HepG2 (cell line): ENCODE measurements at regions not wholly inside any gene's neighbourhood (a gene's known extent, or its start where the extent isn't known, plus 50 kb on each side); places are given as distances from the start of the nearest gene placed in this dataset.

Source experiments
- ATAC-seq: fragments of 200-7000 bp; cut with Tn5 transposase; 3 replicates; pipeline ENCODE4 v1.9.1; 2020; ENCODE audit warnings: mild to moderate bottlenecking, moderate library complexity
- BruUV-seq: library from RNA; stranded (reverse); fragments of 400-500 nt; replicated peaks from 2 replicates; lab custom pipeline; 2021; lab: Mats Ljungman, UMichigan
- CTCF ChIA-PET: fragments of 300-600 bp; formaldehyde crosslinking; extraction: SDS; loops from one replicate; lab custom pipeline; 2021; ENCODE audit warnings: low total read pairs, inconsistent platforms, low intra/inter-chr PET ratio; lab: Yijun Ruan, JAX
- POLR2A ChIA-PET: fragments of 350-600 bp; sonication (Branson Sonifier 250); formaldehyde crosslinking; loops from one replicate; lab custom pipeline; 2020; ENCODE audit warnings: antibody characterized with exemption, inconsistent platforms; lab: Yijun Ruan, JAX
- DNase-seq: peaks from one replicate; pipeline ENCODE4 v3.0.0-alpha.2; 2015; ENCODE audit warnings: low spot score
- FAIRE-seq: peaks from 3 replicates; lab custom pipeline; 2011; peaks lifted over from hg19 to GRCh38; lab: Jason Lieb, UNC
- H2AFZ ChIP-seq: one replicate; pipeline ENCODE4 v1.6.1; 2011; ENCODE audit warnings: low read length, inconsistent platforms
- H3K27ac ChIP-seq: fragments of 300-600 bp; 3 replicates; pipeline ENCODE4 v1.8.0; 2011; ENCODE audit warnings: mixed run types, mild to moderate bottlenecking, mixed read lengths, low read length, inconsistent platforms; ENCODE audit not compliant: insufficient read depth; ENCODE audit errors: extremely low read length
- H3K27me3 ChIP-seq, 2 experiments: fragments of 200-600 bp in 1 of 2; 2 replicates in 1 of 2; 3 replicates in 1 of 2; pipeline versions ENCODE4 v1.6.0 to v1.8.0; 2011; ENCODE audit warnings: low read length in 2 of 2, mild to moderate bottlenecking in 2 of 2, moderate library complexity in 2 of 2, inconsistent platforms in 1 of 2; ENCODE audit not compliant: insufficient read depth in 2 of 2, control insufficient read depth in 1 of 2
- H3K36me3 ChIP-seq, 2 experiments: fragments of 200-600 bp in 1 of 2; replicated peaks in 1 of 2; 2 replicates in 1 of 2; 3 replicates in 1 of 2; pipeline versions ENCODE4 v1.5.1 to v1.8.0; 2011; ENCODE audit warnings: low read length in 2 of 2, inconsistent platforms in 1 of 2; ENCODE audit not compliant: insufficient read depth in 2 of 2, control insufficient read depth in 1 of 2
- H3K4me1 ChIP-seq: 2 replicates; pipeline ENCODE4 v1.5.1; 2012; ENCODE audit warnings: low read length, inconsistent platforms; ENCODE audit not compliant: insufficient read depth
- H3K4me2 ChIP-seq: 2 replicates; pipeline ENCODE4 v1.6.0; 2011; ENCODE audit warnings: low read depth, low read length, inconsistent platforms
- H3K4me3 ChIP-seq, 3 experiments: fragments of 200-600 bp in 1 of 3; sonication (generic), shearing (Covaris generic) in 1 of 3; replicated peaks in 1 of 3; 2 replicates each; pipeline ENCODE4 v1.5.1; 2011 to 2016; ENCODE audit warnings: low read length in 3 of 3, inconsistent platforms in 2 of 3, low read depth in 2 of 3, mild to moderate bottlenecking in 2 of 3, control low read depth in 1 of 3, mixed read lengths in 1 of 3; ENCODE audit not compliant: insufficient read depth in 1 of 3
- H3K79me2 ChIP-seq: one replicate; pipeline ENCODE4 v1.6.1; 2011; ENCODE audit warnings: low read length, inconsistent platforms; ENCODE audit not compliant: insufficient read depth
- H3K9ac ChIP-seq: 2 replicates; pipeline ENCODE4 v1.6.0; 2011; ENCODE audit warnings: mild to moderate bottlenecking, low read depth, low read length, inconsistent platforms; ENCODE audit not compliant: insufficient read depth
- H3K9me3 ChIP-seq: 2 replicates; pipeline ENCODE4 v1.5.1; 2012; ENCODE audit warnings: mild to moderate bottlenecking, low read length
- H4K20me1 ChIP-seq: 2 replicates; pipeline ENCODE4 v1.6.0; 2011; ENCODE audit warnings: inconsistent platforms, mild to moderate bottlenecking, low read length, moderate library complexity; ENCODE audit not compliant: insufficient read depth
- ARHGAP35 ChIP-seq: sonication (generic); formaldehyde crosslinking; IDR thresholded peaks from 2 replicates; pipeline ENCODE4 v1.9.0; 2022; ENCODE audit warnings: mild to moderate bottlenecking, inconsistent platforms, moderate library complexity, missing genetic modification reagents, borderline replicate concordance
- BHLHE40 ChIP-seq: IDR thresholded peaks from 2 replicates; pipeline ENCODE4 v1.6.1; 2011; ENCODE audit warnings: low read length, improper control_type of control experiment
- CENPX ChIP-seq: sonication (generic); formaldehyde crosslinking; IDR thresholded peaks from 2 replicates; pipeline ENCODE4 v1.9.0; 2021; ENCODE audit warnings: mild to moderate bottlenecking, missing genetic modification reagents, moderate library complexity
- KDM6A ChIP-seq: IDR thresholded peaks from 2 replicates; pipeline ENCODE4 v1.6.1; 2016; ENCODE audit warnings: low read depth
- MED8 ChIP-seq: sonication (generic); formaldehyde crosslinking; IDR thresholded peaks from 2 replicates; pipeline ENCODE4 v1.8.1; 2023; ENCODE audit warnings: mild to moderate bottlenecking, missing genetic modification reagents; ENCODE audit not compliant: insufficient replicate concordance
- POGZ ChIP-seq: sonication (generic); formaldehyde crosslinking; IDR thresholded peaks from 2 replicates; pipeline ENCODE4 v1.4.0; 2020; ENCODE audit warnings: mild to moderate bottlenecking, missing genetic modification reagents
- RBM22 ChIP-seq: fragments of 200-400 bp; formaldehyde crosslinking; optimal IDR thresholded peaks from 2 replicates; pipeline ENCODE3; 2017; ENCODE audit warnings: mild to moderate bottlenecking, low read length, moderate library complexity
- ZFP82 ChIP-seq: sonication (generic); formaldehyde crosslinking; IDR thresholded peaks from 2 replicates; pipeline ENCODE4 v1.5.1; 2020; ENCODE audit warnings: mild to moderate bottlenecking, missing genetic modification reagents, borderline replicate concordance
- ZNF20 ChIP-seq: sonication (generic); formaldehyde crosslinking; IDR thresholded peaks from 2 replicates; pipeline ENCODE4 v1.4.0; 2020; ENCODE audit warnings: mild to moderate bottlenecking, moderate library complexity, missing genetic modification reagents
- ZNF850 ChIP-seq: sonication (generic); formaldehyde crosslinking; conservative IDR thresholded peaks from 2 replicates; pipeline ENCODE4 v1.9.0; 2021; ENCODE audit warnings: mild to moderate bottlenecking, missing genetic modification reagents
- ZSCAN20 ChIP-seq: sonication (generic); formaldehyde crosslinking; IDR thresholded peaks from 2 replicates; pipeline ENCODE4 v1.4.0; 2020; ENCODE audit warnings: missing genetic modification reagents, mild to moderate bottlenecking, borderline replicate concordance
- WGBS: methylation state at CpG from one replicate; pipeline ENCODE4 v1.1.6; 2017; ENCODE audit warnings: low lambda C conversion rate; 5-methylcytosine and 5-hydroxymethylcytosine counted together
- in situ Hi-C: cut with HindIII; loops from 2 replicates; pipeline ENCODE4 v1.10.0; 2017; ENCODE audit warnings: low pct_unique_long_range_greater_than_20kb; ENCODE audit not compliant: extremely low pct_ligation_motif_present
- intact Hi-C: fragments of 100-400 bp; cut with micrococcal nuclease; formaldehyde crosslinking; loops from one replicate; pipeline ENCODE4 v1.10.0; 2022; ENCODE audit not compliant: unreplicated experiment
- TF ChIP-seq, protein P1 (sequence below): sonication (generic); formaldehyde crosslinking; IDR thresholded peaks from 2 replicates; pipeline ENCODE4 v1.4.0; 2020; ENCODE audit warnings: mild to moderate bottlenecking, missing genetic modification reagents
- TF ChIP-seq, protein P2 (sequence below): sonication (generic); formaldehyde crosslinking; IDR thresholded peaks from 2 replicates; pipeline ENCODE4 v1.4.0; 2020; ENCODE audit warnings: missing genetic modification reagents
- TF ChIP-seq, protein P3 (sequence below): fragments of 450-650 bp; IDR thresholded peaks from 2 replicates; pipeline ENCODE4 v1.6.1; 2016
- TF ChIP-seq, protein P4 (sequence below): sonication (generic); formaldehyde crosslinking; conservative IDR thresholded peaks from 2 replicates; pipeline ENCODE4 v1.4.0; 2020; ENCODE audit warnings: missing genetic modification reagents
- TF ChIP-seq, protein P5 (sequence below): IDR thresholded peaks from 2 replicates; pipeline ENCODE4 v1.6.1; 2016; ENCODE audit warnings: low read depth, control low read depth

DNA sequence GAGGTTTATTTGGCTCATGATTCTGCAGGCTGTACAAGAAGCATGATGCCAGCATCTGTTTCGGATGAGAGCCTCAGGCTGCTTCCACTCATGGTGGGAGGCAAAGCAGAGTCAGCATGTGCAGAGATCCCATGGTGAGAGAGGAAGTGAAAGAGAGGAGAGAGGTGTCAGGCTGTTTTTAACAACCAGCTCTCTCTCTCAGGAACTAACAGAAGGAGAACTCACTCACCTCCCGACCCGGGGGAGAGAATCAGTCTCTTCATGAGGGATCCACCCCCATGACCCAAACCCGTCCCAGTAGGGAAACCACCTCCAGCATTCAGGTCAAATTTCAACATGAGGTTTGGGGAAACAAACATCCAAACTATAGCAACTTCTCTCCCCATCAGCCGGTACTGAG lies 187.7 kb downstream of the ENC1 start (continued):
- TF ChIP-seq, protein P1, sequence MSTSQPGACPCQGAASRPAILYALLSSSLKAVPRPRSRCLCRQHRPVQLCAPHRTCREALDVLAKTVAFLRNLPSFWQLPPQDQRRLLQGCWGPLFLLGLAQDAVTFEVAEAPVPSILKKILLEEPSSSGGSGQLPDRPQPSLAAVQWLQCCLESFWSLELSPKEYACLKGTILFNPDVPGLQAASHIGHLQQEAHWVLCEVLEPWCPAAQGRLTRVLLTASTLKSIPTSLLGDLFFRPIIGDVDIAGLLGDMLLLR (CRISPR knock-in tag), result no peak
- TF ChIP-seq CENPX (no peak), KDM6A (CRISPR knock-in tag) (no peak), ZFP82 (no peak)
- TF ChIP-seq, protein P2, sequence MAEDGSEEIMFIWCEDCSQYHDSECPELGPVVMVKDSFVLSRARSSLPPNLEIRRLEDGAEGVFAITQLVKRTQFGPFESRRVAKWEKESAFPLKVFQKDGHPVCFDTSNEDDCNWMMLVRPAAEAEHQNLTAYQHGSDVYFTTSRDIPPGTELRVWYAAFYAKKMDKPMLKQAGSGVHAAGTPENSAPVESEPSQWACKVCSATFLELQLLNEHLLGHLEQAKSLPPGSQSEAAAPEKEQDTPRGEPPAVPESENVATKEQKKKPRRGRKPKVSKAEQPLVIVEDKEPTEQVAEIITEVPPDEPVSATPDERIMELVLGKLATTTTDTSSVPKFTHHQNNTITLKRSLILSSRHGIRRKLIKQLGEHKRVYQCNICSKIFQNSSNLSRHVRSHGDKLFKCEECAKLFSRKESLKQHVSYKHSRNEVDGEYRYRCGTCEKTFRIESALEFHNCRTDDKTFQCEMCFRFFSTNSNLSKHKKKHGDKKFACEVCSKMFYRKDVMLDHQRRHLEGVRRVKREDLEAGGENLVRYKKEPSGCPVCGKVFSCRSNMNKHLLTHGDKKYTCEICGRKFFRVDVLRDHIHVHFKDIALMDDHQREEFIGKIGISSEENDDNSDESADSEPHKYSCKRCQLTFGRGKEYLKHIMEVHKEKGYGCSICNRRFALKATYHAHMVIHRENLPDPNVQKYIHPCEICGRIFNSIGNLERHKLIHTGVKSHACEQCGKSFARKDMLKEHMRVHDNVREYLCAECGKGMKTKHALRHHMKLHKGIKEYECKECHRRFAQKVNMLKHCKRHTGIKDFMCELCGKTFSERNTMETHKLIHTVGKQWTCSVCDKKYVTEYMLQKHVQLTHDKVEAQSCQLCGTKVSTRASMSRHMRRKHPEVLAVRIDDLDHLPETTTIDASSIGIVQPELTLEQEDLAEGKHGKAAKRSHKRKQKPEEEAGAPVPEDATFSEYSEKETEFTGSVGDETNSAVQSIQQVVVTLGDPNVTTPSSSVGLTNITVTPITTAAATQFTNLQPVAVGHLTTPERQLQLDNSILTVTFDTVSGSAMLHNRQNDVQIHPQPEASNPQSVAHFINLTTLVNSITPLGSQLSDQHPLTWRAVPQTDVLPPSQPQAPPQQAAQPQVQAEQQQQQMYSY, result no peak

DNA sequence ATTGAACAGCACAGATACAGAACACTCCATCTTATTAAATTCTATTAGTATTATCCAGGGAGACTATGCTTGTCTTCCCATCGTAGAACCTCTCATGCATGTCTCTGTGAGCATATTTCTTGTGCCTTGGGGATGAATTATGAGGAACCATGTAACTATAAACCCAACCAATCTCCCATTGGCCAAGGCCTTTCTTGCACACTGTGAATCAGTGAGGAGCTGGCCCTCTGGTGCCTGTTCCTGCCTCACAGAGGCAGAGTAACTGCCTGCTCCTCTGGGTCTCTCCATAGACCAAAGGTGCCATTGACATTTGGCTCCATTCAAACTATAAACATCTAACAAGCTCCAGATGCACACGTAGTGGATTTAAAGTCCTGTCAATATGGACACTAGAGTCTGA lies 190.4 kb downstream of the ENC1 start:
- BruUV-seq, result no TSS peak
- Histone ChIP-seq H3K4me2 (no peak overlapping the region), H3K9me3 (no peaks in the 10 kb centered on the region), H2AFZ (no peak overlapping the region), H3K9ac (no peak overlapping the region), H3K27ac (no peak overlapping the region), H3K27me3 (no peaks in the 10 kb centered on the region), H4K20me1 (no peaks in the 10 kb centered on the region), H3K36me3 (no peaks in the 10 kb centered on the region), H3K79me2 (no peaks in the 10 kb centered on the region), H3K4me3 (no peak overlapping the region), H3K4me1 (peaks cover 20% of the 10 kb centered on the region; the same call in 1 of the 2 replicates)
- intact Hi-C loops, result no loop called here
- in situ Hi-C loops, result no loop called here
- POLR2A ChIA-PET, result interaction anchor here (1.2 kb wide), 1 partner anchor 191 kb away, joined by 5 read pairs; the partner anchor contains the start of gene ENC1
- FAIRE-seq (no peak), ATAC-seq (no peak), DNase-seq (no peak)
- CTCF ChIA-PET, result no interaction called here
- 19% methylated on average over 2 of the region's 2 CpGs for WGBS
- TF ChIP-seq, protein P3, sequence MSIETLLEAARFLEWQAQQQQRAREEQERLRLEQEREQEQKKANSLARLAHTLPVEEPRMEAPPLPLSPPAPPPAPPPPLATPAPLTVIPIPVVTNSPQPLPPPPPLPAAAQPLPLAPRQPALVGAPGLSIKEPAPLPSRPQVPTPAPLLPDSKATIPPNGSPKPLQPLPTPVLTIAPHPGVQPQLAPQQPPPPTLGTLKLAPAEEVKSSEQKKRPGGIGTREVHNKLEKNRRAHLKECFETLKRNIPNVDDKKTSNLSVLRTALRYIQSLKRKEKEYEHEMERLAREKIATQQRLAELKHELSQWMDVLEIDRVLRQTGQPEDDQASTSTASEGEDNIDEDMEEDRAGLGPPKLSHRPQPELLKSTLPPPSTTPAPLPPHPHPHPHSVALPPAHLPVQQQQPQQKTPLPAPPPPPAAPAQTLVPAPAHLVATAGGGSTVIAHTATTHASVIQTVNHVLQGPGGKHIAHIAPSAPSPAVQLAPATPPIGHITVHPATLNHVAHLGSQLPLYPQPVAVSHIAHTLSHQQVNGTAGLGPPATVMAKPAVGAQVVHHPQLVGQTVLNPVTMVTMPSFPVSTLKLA, result no peak
- TF ChIP-seq POGZ (CRISPR knock-in tag), result no peak
- TF ChIP-seq ZSCAN20 (CRISPR knock-in tag), result no peak
- TF ChIP-seq MED8 (CRISPR knock-in tag), result no peak
- TF ChIP-seq, protein P4, sequence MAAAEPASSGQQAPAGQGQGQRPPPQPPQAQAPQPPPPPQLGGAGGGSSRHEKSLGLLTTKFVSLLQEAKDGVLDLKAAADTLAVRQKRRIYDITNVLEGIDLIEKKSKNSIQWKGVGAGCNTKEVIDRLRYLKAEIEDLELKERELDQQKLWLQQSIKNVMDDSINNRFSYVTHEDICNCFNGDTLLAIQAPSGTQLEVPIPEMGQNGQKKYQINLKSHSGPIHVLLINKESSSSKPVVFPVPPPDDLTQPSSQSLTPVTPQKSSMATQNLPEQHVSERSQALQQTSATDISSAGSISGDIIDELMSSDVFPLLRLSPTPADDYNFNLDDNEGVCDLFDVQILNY (CRISPR knock-in tag), result no peak
- TF ChIP-seq ARHGAP35 (CRISPR knock-in tag), result no peak
- TF ChIP-seq ZNF850 (CRISPR knock-in tag), result no peak
- TF ChIP-seq ZNF20 (CRISPR knock-in tag), result no peak
- no peak for TF ChIP-seq BHLHE40
- no peak for TF ChIP-seq RBM22
- TF ChIP-seq, protein P5, sequence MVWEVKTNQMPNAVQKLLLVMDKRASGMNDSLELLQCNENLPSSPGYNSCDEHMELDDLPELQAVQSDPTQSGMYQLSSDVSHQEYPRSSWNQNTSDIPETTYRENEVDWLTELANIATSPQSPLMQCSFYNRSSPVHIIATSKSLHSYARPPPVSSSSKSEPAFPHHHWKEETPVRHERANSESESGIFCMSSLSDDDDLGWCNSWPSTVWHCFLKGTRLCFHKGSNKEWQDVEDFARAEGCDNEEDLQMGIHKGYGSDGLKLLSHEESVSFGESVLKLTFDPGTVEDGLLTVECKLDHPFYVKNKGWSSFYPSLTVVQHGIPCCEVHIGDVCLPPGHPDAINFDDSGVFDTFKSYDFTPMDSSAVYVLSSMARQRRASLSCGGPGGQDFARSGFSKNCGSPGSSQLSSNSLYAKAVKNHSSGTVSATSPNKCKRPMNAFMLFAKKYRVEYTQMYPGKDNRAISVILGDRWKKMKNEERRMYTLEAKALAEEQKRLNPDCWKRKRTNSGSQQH (CRISPR knock-in tag), result no peak
